ENCODE measurements at regions not wholly inside any gene's neighbourhood (a gene's known extent, or its start where the extent isn't known, plus 50 kb on each side); places are given as distances from the start of the nearest gene placed in this dataset.
"Not testable (repeated sequence)": the region's sequence is repeated elsewhere in the genome, so short reads cannot be mapped to it uniquely, and the experiment has no call there.

GRCh38 chr12:84128117-84128991 lies 784.2 kb downstream of the SLC6A15 start:
- TF ChIP-seq CTCF (IDR thresholded peaks at IDR 0.05): no peak
- no peak for DNase-seq (ENCODE audit: low spot score)
- ATAC-seq (ENCODE audit: low FRiP score): no peak

- TF ChIP-seq CTCF (IDR thresholded peaks at IDR 0.05): no peak
- DNase-seq (ENCODE audit: low spot score) (no peak), ATAC-seq (ENCODE audit: low FRiP score) (no peak)
Observed at GRCh38 chr12:84124211-84124610, 788.4 kb downstream of the SLC6A15 start.

GRCh38 chr12:84117190-84117589 lies 795.4 kb downstream of the SLC6A15 start:
- DNase-seq (ENCODE audit: low spot score) (no peak), ATAC-seq (ENCODE audit: low FRiP score) (no peak)
- no peak for TF ChIP-seq CTCF (IDR thresholded peaks at IDR 0.05)

GRCh38 chr12:84113666-84114065 lies 798.9 kb downstream of the SLC6A15 start:
- no peak for TF ChIP-seq CTCF (IDR thresholded peaks at IDR 0.05)
- no peak for ATAC-seq (ENCODE audit: low FRiP score)
- DNase-seq (ENCODE audit: low spot score): no peak

- ATAC-seq (ENCODE audit: low FRiP score); DNase-seq (ENCODE audit: low spot score): not testable (repeated sequence)
Observed at GRCh38 chr12:84103886-84104285, 808.7 kb downstream of the SLC6A15 start.

GRCh38 chr12:84101963-84102362 lies 810.6 kb downstream of the SLC6A15 start:
- not testable (repeated sequence) for DNase-seq (ENCODE audit: low spot score); ATAC-seq (ENCODE audit: low FRiP score)

- ATAC-seq (ENCODE audit: low FRiP score); DNase-seq (ENCODE audit: low spot score): not testable (repeated sequence)
Observed at GRCh38 chr12:84099591-84099990, 813.0 kb downstream of the SLC6A15 start.

GRCh38 chr12:84091651-84092050 lies 820.9 kb downstream of the SLC6A15 start:
- no peak for ATAC-seq (ENCODE audit: low FRiP score)
- no peak for DNase-seq (ENCODE audit: low spot score)
- TF ChIP-seq CTCF (IDR thresholded peaks at IDR 0.05): no peak
